Aorta (tissue), 5 donors: ENCODE measurements at regions not wholly inside any gene's neighbourhood (a gene's known extent, or its start where the extent isn't known, plus 50 kb on each side); places are given as distances from the start of the nearest gene placed in this dataset.

Experiments used
- ATAC-seq: fragments of 200-7000 bp; cut with Tn5 transposase; one replicate; pipeline ENCODE4 v1.9.1; 2022; ENCODE audit warnings: moderate library complexity; ENCODE audit not compliant: low FRiP score
- DNase-seq, 2 donors: peaks; one replicate each; pipeline ENCODE4 v3.0.0-alpha.2; 2020
- H3K27ac ChIP-seq, 2 donors: one replicate each; pipeline ENCODE4 v1.5.1; 2013; ENCODE audit warnings: low read length in 2 of 2, mild to moderate bottlenecking in 2 of 2, moderate library complexity in 2 of 2, control low read depth in 1 of 2, inconsistent platforms in 1 of 2, low read depth in 1 of 2
- H3K27me3 ChIP-seq, 2 donors: one replicate each; pipeline ENCODE4 v1.6.1; 2013; ENCODE audit warnings: control low read depth in 1 of 2, low read length in 1 of 2, mild to moderate bottlenecking in 1 of 2, moderate library complexity in 1 of 2; ENCODE audit not compliant: insufficient read depth in 2 of 2, control insufficient read depth in 1 of 2
- H3K36me3 ChIP-seq, 2 donors: one replicate each; pipeline ENCODE4 v1.6.1; 2013; ENCODE audit warnings: control low read depth in 1 of 2, low read length in 1 of 2, mild to moderate bottlenecking in 1 of 2; ENCODE audit not compliant: insufficient read depth in 2 of 2, control insufficient read depth in 1 of 2
- H3K4me1 ChIP-seq, 2 donors: one replicate each; pipeline ENCODE4 v1.6.1; 2013; ENCODE audit warnings: low read length in 2 of 2, control low read depth in 1 of 2, mild to moderate bottlenecking in 1 of 2, moderate library complexity in 1 of 2; ENCODE audit not compliant: insufficient read depth in 2 of 2, control insufficient read depth in 1 of 2
- H3K4me3 ChIP-seq, 2 donors: one replicate each; pipeline ENCODE4 v1.5.1; 2013; ENCODE audit warnings: low read length in 2 of 2, control low read depth in 1 of 2, mild to moderate bottlenecking in 1 of 2
- H3K9me3 ChIP-seq: one replicate; pipeline ENCODE4 v1.6.1; 2013; ENCODE audit warnings: mild to moderate bottlenecking, low read length; ENCODE audit not compliant: control insufficient read depth
- WGBS, 2 donors: extraction: QIAGEN DNeasy Blood & Tissue Kit; methylation state at CpG; one replicate each; pipeline ENCODE4 v1.1.7; 2013; 5-methylcytosine and 5-hydroxymethylcytosine counted together
- intact Hi-C, 2 donors: fragments of 100-400 bp; cut with DNase I; formaldehyde crosslinking; loops; one replicate each; pipeline versions ENCODE4 v1.14.2 to v1.15.0; 2022
- donor health status: healthy with polysubstance abuse.
- donor health status: Bipolar disorder and iron deficiency.
- donor health status: DM: no; HTN: no; CAD: no.
- donor health status: DM: no; HTN: no; CAD: no.
- donor health status: DM: yes; HTN: yes; CAD: no.

GRCh38 chr1:42055061-42055460 lies 98.1 kb upstream of the GUCA2B start:
- Histone ChIP-seq H3K27me3 (no peaks in the 10 kb centered on the region), H3K36me3 (no peaks in the 10 kb centered on the region), H3K27ac (no peak overlapping the region), H3K4me3 (no peak overlapping the region), H3K9me3 (peaks cover 1% of the 10 kb centered on the region), H3K4me1 (no peaks in the 10 kb centered on the region)
- intact Hi-C loops: no loop called here
- 7 to 35% methylated on average over 1 of the region's 1 CpG for WGBS, 2 donors
- DNase-seq: no peak
- no peak for ATAC-seq

DNA sequence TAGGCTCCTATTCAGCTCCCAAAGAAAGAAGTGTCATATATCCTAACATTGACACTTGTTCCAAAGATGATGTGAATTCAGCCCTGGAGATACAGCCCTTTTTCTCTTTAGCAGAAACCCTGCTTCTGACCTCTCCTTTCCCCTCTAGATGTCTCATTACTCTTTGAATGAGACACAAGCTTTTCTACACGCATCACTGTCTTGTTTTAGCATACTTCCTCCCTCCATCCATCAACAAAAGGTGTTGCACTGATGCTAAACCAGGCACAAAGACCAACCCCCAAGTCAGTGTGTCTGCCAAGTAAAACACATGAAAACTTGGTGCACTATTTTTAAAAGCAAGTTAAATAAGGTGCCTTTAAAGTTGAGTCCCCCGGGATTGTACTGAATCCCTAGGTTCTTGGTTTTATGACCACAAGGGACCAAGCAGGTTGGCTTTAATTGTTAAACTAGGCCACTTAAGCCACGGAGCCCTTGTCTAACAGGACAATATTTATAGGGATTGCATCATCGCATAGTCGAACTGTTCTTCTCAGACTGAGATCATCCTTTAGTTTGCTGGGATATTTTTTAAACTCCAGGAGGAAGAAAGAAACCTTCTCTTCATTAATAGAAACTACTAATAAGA lies 101.0 kb upstream of the GUCA2B start:
- 24 to 27% methylated on average over 5 of the region's 5 CpGs for WGBS, 2 donors
- no peaks in the 10 kb centered on the region for H3K4me1 ChIP-seq
- H3K36me3 ChIP-seq: no peaks in the 10 kb centered on the region
- no peak overlapping the region for H3K27ac ChIP-seq
- H3K9me3 ChIP-seq: peaks cover 1% of the 10 kb centered on the region
- ATAC-seq: no peak
- H3K4me3 ChIP-seq: no peak overlapping the region
- intact Hi-C loops: no loop called here
- DNase-seq: no peak
- peaks cover 0 to 2% of the 10 kb centered on the region in 2 donors for H3K27me3 ChIP-seq

- ATAC-seq (no peak), DNase-seq (no peak)
- intact Hi-C loops: no loop called here
- Histone ChIP-seq H3K36me3 (no peaks in the 10 kb centered on the region), H3K27me3 (peaks cover 0 to 2% of the 10 kb centered on the region in 2 donors), H3K9me3 (peaks cover 1% of the 10 kb centered on the region), H3K27ac (no peak overlapping the region), H3K4me3 (no peak overlapping the region), H3K4me1 (no peaks in the 10 kb centered on the region)
- 45 to 49% methylated on average over 1 of the region's 1 CpG for whole genome bisulfite sequencing, 2 donors
Measured at GRCh38 chr1:42047508-42047880, 105.7 kb upstream of the GUCA2B start.

DNA sequence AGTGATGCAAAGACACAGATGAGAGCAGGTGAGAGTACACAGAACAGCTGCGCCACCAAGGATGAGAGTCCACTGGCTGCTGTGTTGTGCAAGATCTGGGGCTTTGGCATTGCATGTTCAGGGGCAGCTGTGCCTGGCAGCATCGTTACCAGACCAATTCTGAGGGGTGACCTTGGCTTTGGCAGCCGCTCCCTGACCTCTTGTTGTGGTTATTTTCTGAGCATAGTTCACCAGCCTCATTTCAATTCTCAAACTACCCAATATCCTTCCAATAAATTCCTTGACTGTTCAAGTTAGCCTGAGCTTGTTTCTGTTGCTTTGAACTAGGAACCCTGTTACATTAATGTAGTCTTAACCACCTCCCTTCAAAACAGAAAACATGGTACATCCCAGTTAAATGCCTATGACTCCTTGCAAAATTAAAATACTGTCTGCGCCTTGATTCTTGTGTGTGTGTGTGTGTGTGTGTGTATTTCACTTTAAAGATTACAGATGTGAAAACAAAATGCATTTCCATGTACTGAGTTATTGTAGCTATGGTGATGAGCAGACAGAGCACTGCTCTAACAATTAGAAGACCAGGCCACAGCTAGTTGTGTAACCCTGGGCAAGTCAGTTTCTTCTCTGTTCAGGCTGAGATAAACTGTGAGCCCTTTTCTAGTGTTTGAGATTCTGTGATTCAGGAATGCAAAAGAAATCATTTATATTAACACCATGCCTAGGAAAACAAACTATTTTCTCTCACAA lies 106.3 kb upstream of the GUCA2B start:
- intact Hi-C loops: no loop called here
- peaks cover 0 to 2% of the 10 kb centered on the region in 2 donors for H3K27me3 ChIP-seq
- WGBS, 2 donors: 86 to 91% methylated on average over 4 of the region's 4 CpGs
- DNase-seq: no peak
- H3K4me1 ChIP-seq: no peaks in the 10 kb centered on the region
- no peaks in the 10 kb centered on the region for H3K36me3 ChIP-seq
- peaks cover 1% of the 10 kb centered on the region for H3K9me3 ChIP-seq
- ATAC-seq: no peak
- H3K4me3 ChIP-seq: no peak overlapping the region
- no peak overlapping the region for H3K27ac ChIP-seq

GRCh38 chr1:42044346-42044745 lies 108.9 kb upstream of the GUCA2B start:
- no peaks in the 10 kb centered on the region for H3K36me3 ChIP-seq
- no peaks in the 10 kb centered on the region for H3K27me3 ChIP-seq
- 95 to 98% methylated on average over 3 of the region's 3 CpGs for WGBS, 2 donors
- no peaks in the 10 kb centered on the region for H3K9me3 ChIP-seq
- intact Hi-C loops: no loop called here
- H3K4me1 ChIP-seq: no peaks in the 10 kb centered on the region
- no peak overlapping the region for H3K4me3 ChIP-seq
- no peak for DNase-seq
- no peak for ATAC-seq
- no peak overlapping the region for H3K27ac ChIP-seq

DNA sequence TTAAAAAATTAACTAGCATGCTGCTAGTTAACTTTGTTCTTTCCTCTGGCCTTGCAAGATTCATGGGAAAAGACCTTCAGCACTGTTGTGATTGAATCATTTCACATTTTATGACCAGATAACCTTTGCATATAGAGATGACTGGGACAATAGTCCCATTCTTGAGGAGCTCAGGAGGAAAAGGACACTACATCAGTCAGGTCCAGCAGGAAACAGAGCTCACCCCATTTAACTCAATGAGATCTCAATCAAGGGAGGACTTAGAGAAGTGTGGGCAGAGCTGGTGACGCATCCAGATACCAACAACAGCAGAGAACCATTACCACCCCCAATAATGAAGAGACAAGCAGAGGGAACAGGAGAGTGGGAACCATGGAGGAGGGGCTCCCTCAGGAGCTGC lies 109.4 kb upstream of the GUCA2B start:
- no peaks in the 10 kb centered on the region for H3K36me3 ChIP-seq
- H3K27ac ChIP-seq: no peak overlapping the region
- no peaks in the 10 kb centered on the region for H3K9me3 ChIP-seq
- intact Hi-C loops: no loop called here
- no peaks in the 10 kb centered on the region for H3K27me3 ChIP-seq
- no peaks in the 10 kb centered on the region for H3K4me1 ChIP-seq
- 89 to 95% methylated on average over 1 of the region's 1 CpG for WGBS, 2 donors
- DNase-seq (no peak), ATAC-seq (no peak)
- H3K4me3 ChIP-seq: no peak overlapping the region

DNA sequence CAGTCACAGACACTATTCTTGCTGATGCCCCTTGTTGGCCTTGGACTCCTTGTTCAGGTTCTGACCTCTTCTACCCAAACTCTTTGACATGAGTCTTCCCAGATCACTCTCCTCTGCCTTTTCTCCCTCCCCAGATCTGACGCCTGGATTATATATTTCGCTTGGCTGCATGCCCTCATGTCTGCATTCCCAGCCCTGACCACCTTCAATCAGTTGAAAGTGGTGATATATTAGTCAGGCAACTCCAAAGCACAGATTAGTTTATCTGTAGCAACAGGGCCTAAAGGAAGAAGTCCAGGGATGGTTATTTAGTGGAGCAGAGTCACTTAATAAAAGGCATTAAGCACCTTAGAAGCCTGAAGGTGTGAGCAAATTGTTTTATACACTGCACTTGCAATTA lies 110.0 kb upstream of the GUCA2B start:
- Histone ChIP-seq H3K9me3 (no peaks in the 10 kb centered on the region), H3K4me3 (no peak overlapping the region), H3K27ac (no peak overlapping the region), H3K27me3 (no peaks in the 10 kb centered on the region), H3K4me1 (no peaks in the 10 kb centered on the region), H3K36me3 (no peaks in the 10 kb centered on the region)
- WGBS, 2 donors: 36 to 48% methylated on average over 2 of the region's 2 CpGs
- DNase-seq: no peak
- intact Hi-C loops: no loop called here
- no peak for ATAC-seq

DNA sequence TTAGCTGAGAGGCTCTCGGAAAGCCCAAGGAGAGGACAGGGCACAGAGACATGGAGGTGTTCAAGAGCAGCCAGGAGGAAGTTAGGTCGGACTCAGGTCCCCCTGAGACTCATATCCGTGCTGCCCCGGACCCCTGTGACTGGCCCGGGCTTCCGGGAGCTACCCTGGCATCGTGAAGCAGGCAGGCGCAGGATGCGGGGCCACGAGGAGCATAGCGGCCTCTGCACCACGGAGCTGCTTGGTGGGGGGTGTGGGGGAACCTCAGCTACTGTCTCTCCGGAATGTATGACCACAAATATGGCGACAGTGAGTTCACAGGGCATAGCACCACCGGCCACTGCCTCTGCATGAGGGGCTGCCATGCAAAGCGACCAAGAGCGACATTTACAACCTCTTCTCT lies 112.2 kb upstream of the GUCA2B start:
- Histone ChIP-seq H3K4me1 (no peaks in the 10 kb centered on the region), H3K27me3 (no peaks in the 10 kb centered on the region), H3K4me3 (no peak overlapping the region), H3K9me3 (no peaks in the 10 kb centered on the region), H3K27ac (no peak overlapping the region), H3K36me3 (no peaks in the 10 kb centered on the region)
- DNase-seq: no peak
- intact Hi-C loops: no loop called here
- WGBS, 2 donors: 83 to 92% methylated on average over 17 of the region's 17 CpGs
- ATAC-seq: no peak

DNA sequence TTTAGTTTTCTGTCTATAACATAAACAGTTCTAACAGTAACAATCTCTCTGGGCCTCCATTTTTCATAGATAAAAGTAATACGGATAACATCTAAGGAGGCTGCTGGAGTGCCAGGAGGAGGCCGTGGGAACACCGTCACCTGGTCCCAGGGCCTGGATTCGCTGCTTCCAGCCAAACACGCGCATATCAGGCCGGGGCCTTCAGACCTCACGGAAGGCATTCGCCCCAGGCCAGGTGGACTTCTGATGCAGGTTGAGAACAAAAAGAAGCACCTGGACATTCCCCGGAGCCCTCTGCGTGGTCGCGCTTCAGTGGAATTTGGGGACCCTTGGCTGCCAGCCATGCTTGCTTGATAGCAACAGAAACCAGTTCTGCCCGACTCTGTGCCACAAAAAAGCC lies 113.1 kb upstream of the GUCA2B start:
- WGBS, 2 donors: 93% methylated on average over 14 of the region's 14 CpGs
- no peaks in the 10 kb centered on the region for H3K9me3 ChIP-seq
- H3K4me1 ChIP-seq: no peaks in the 10 kb centered on the region
- ATAC-seq: no peak
- H3K27me3 ChIP-seq: no peaks in the 10 kb centered on the region
- no peak overlapping the region for H3K27ac ChIP-seq
- DNase-seq: no peak
- intact Hi-C loops: no loop called here
- no peak overlapping the region for H3K4me3 ChIP-seq
- no peaks in the 10 kb centered on the region for H3K36me3 ChIP-seq
